HFF-Myc (cell line): ENCODE measurements at regions not wholly inside any gene's neighbourhood (a gene's known extent, or its start where the extent isn't known, plus 50 kb on each side); places are given as distances from the start of the nearest gene placed in this dataset.

Experiments
- DNase-seq: peaks from one replicate; pipeline ENCODE4 v3.0.0-alpha.2; 2011; ENCODE audit warnings: low read depth; ENCODE audit errors: extremely low read depth
- H3K4me3 ChIP-seq: replicated peaks from 2 replicates; pipeline ENCODE4 v1.5.1; 2011; ENCODE audit warnings: low read depth, mild to moderate bottlenecking, control low read depth, low read length
- TF ChIP-seq, protein P1 (sequence below): IDR thresholded peaks from 2 replicates; pipeline ENCODE4 v1.5.1; 2012; ENCODE audit warnings: mild to moderate bottlenecking, low read depth, low read length, control low read depth; ENCODE audit errors: missing control alignments

DNA sequence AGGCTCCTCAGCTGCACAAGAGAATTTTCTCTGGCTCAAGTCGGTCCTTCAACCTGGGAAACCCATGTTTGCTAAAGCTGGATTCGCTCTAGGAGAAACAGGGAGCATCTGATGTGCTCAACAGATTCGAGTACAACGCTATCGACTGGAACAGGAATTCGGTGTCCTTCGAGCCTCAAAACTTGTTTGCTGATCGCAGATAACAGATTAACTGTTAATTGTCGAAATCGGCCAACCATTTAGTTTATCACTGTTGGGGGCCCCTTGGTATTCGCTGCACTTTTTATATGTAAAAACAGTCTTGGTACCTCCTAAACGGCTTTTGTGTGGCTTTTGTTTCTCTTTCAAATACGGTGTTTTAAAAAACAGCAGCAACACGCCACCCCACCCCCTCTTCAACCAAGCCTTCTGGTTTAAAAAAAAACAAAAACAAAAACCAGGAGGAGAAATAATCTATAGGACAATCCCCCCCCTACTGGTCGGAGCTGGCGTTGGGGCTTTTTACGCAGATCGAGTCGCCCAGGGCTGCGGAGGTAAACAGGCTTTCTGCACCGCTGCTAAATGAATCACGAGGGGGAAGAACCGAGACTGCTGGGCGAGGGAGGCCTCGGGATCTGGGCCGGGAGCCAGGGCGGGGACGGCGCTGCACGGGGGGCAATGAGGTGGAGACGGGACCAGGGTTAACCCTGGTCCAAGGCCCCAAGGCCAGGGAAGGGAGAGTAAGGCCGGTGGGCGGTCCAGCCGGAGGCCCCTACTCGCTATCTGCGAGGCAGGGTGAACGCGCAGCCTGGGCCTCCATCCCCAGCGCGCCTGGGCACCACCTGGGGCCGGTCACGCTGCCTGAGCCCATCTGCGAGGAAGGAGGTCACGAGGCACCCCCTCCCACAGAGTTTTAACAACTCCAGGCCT, 71.7 kb upstream of the BCOR start:
- no peak for DNase-seq
- TF ChIP-seq, protein P1, sequence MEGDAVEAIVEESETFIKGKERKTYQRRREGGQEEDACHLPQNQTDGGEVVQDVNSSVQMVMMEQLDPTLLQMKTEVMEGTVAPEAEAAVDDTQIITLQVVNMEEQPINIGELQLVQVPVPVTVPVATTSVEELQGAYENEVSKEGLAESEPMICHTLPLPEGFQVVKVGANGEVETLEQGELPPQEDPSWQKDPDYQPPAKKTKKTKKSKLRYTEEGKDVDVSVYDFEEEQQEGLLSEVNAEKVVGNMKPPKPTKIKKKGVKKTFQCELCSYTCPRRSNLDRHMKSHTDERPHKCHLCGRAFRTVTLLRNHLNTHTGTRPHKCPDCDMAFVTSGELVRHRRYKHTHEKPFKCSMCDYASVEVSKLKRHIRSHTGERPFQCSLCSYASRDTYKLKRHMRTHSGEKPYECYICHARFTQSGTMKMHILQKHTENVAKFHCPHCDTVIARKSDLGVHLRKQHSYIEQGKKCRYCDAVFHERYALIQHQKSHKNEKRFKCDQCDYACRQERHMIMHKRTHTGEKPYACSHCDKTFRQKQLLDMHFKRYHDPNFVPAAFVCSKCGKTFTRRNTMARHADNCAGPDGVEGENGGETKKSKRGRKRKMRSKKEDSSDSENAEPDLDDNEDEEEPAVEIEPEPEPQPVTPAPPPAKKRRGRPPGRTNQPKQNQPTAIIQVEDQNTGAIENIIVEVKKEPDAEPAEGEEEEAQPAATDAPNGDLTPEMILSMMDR, result peak; percentile 42
- H3K4me3 ChIP-seq, result no peak overlapping the region

DNA sequence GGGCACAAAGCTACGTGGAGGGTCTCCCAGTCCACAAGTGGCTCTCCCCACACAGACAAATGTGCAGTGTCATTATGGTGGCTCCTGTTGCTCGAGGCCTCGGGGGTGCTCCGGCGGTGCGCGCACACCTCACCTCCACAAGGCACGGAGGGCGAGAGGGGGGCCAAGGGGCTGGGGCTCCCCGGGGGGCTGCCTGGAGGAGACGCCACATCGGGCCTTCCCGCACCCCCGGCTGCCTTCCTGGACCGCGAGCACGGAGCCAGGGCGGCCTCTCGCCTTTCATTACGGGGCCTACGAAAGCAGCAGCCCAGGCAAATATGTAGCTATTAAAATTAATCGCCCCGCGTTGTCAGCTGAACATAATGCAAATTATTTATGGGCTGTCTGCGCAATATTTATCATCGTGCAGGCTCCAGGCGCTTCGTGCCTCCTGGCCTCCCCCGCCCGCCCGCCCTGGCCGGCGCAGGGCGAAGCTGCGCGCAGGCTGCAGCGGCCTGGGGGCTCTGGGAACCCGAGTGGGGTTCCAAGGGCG, 70.8 kb upstream of the BCOR start:
- H3K4me3 ChIP-seq, result no peak overlapping the region
- no peak for DNase-seq

DNA sequence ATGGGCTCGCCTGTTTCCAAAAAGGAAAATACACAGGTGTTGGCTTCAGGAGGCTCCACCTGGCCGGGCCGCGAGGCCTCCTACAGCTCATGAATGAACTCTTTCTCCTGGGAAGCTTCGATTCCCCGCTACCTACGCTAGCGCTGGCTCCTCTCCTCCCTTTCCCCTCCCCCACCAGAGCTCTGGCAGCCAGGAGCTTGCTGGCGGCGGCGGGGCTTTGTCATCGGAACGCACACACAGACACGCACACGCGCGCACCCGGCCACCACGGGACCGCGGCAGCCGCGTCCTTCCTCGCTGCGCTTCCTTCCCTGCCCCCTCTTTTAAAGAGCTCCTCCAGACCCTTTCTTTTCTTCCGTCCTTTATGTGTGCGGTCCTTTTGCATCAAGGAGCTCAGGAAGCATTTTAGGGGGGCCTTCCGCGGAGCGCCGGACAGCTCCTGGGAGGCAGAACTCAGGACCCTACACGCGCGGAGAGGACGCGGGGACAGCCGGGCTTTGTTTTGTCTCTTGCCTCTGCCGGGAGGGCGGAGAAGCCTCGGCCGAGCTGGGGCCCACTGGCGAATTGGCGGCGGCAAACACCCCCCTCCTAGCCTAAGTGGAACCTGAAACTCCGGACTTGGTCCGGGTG, 70.2 kb upstream of the BCOR start:
- no peak overlapping the region for H3K4me3 ChIP-seq
- TF ChIP-seq, protein P1, result no peak
- no peak for DNase-seq

More for the DNA sequence above, 70.8 kb upstream of the BCOR start:
- TF ChIP-seq, protein P1, result no peak

DNA sequence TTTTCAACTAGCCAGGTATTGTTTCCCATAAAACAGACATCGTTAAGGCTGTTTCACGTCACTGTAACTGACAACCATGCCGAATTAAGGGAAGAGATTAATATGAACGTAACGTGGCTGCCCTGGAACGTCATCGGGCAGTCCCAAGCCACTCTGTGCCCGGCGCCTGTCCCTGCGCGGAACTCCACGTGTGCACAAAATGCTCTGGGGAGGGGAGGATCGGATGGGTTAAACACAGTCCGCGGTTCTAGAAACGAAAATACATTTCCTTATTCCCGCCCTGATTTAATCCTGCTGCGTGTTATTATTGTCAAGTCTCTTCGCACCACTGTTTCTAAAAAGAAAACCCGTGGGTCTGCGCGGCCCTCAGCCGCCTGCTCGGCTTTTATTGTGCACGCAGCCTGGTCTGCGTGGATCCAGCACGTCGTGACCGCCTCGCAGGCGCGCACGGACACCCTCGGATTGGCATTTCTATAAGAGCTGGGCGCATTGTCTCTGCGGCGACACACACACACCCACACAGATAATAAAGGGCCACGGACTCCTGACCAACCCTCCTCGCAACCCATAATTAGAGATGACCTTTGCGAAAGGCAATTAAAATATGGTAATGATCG, 69.6 kb upstream of the BCOR start:
- no peak overlapping the region for H3K4me3 ChIP-seq
- DNase-seq, result no peak
- TF ChIP-seq, protein P1, result no peak

DNA sequence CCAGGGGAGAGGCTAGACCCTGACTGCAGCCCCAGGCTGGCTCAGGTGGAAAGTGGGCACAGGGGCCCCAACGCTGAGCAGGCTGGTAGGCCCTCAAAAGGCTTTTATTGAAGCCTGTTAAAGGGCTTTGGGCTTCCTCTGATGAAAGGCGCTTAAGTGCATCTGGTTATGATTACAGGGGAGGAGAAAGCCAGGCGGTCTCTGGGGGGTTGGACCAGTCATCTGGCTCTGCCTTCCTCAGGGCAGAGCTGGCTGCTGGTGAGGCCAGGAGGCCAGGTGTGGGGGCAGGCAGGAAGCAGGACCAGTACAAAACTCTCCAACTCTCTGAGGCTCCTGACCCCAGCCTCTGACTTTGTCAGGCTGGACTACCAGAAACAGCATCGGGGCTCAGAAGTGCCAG, 68.8 kb upstream of the BCOR start:
- H3K4me3 ChIP-seq, result no peak overlapping the region
- TF ChIP-seq, protein P1, result no peak
- DNase-seq, result no peak

DNA sequence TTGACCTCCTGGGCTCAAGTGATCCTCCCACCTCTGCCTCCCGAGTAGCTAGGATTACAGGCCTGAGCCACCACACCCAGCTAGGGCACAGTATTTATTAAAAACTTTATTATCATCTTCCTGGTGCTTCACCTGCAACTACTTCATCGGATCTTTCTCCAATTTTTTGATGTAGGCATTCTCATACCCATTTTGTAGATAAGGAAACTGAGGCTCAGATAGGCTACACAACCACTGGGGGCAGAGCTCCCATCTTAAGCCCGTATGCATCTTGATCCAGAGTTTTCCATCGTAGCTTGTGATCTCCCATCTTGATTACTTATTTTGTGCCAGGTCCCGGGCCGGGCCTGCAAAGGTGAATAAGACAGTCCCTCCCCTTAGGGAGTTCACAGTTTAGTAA, 68.1 kb upstream of the BCOR start:
- TF ChIP-seq, protein P1, result no peak
- no peak overlapping the region for H3K4me3 ChIP-seq

More for the DNA sequence above, 68.1 kb upstream of the BCOR start:
- DNase-seq, result no peak
